Endothelial cell of umbilical vein (primary cell): ENCODE measurements at regions not wholly inside any gene's neighbourhood (a gene's known extent, or its start where the extent isn't known, plus 50 kb on each side); places are given as distances from the start of the nearest gene placed in this dataset.

Source experiments
- MYC ChIP-seq: IDR thresholded peaks from one replicate; pipeline ENCODE4 v1.6.1; 2011; ENCODE audit warnings: mild to moderate bottlenecking, low read depth, low read length
- POLR2A ChIP-seq: IDR thresholded peaks from 2 replicates; pipeline ENCODE4 v1.6.1; 2012; ENCODE audit warnings: low read depth, mild to moderate bottlenecking, control low read depth, low read length
- TF ChIP-seq, protein P1 (sequence below), 2 donors: IDR thresholded peaks; 1 replicate in 1 of 2; 2 replicates in 1 of 2; pipeline ENCODE4 v1.5.1; 2011; ENCODE audit warnings: low read length in 2 of 2, mild to moderate bottlenecking in 2 of 2, moderate library complexity in 2 of 2, control low read depth in 1 of 2, inconsistent platforms in 1 of 2, low read depth in 1 of 2; ENCODE audit not compliant: insufficient read depth in 1 of 2; ENCODE audit errors: extremely low read depth in 1 of 2

DNA sequence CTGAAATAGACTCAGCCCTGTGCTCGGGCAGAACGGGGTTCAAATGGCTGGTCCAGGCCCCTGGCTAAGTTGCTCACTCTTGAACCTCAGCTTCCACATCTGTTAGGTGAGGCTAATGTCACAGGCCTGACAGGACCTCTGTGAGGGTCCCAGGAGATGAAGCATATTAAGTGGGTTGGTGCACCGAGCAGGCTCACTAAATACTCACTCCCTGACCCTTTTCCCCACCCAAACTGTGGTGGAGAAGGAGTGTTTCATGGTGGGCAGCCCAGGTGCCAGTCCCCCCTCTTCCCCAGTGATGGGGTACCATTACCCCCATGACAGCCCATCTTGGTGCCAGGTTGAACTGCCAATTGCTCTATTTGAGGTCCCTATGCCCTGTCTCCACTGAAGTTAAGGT lies 286.0 kb downstream of the MYCN start:
- TF ChIP-seq, protein P1, sequence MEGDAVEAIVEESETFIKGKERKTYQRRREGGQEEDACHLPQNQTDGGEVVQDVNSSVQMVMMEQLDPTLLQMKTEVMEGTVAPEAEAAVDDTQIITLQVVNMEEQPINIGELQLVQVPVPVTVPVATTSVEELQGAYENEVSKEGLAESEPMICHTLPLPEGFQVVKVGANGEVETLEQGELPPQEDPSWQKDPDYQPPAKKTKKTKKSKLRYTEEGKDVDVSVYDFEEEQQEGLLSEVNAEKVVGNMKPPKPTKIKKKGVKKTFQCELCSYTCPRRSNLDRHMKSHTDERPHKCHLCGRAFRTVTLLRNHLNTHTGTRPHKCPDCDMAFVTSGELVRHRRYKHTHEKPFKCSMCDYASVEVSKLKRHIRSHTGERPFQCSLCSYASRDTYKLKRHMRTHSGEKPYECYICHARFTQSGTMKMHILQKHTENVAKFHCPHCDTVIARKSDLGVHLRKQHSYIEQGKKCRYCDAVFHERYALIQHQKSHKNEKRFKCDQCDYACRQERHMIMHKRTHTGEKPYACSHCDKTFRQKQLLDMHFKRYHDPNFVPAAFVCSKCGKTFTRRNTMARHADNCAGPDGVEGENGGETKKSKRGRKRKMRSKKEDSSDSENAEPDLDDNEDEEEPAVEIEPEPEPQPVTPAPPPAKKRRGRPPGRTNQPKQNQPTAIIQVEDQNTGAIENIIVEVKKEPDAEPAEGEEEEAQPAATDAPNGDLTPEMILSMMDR (IDR thresholded peaks at IDR 0.05; ENCODE audit: extremely low read depth in 1 of 2, insufficient read depth in 1 of 2, low read depth in 1 of 2, low read length in 2 of 2): no peak
- TF ChIP-seq POLR2A (no peak), MYC (no peak)
